ENCODE measurements at regions not wholly inside any gene's neighbourhood (a gene's known extent, or its start where the extent isn't known, plus 50 kb on each side); places are given as distances from the start of the nearest gene placed in this dataset.

- ChIA-PET CTCF (no interaction called here), POLR2A (no interaction called here)
- Mint-ChIP-seq H3K27me3 (ENCODE audit: insufficient read depth, unreplicated experiment) (no peaks in the 10 kb centered on the region), H3K36me3 (ENCODE audit: insufficient read depth, unreplicated experiment) (no peaks in the 10 kb centered on the region), H3K4me3 (ENCODE audit: unreplicated experiment) (no peak overlapping the region), H3K4me1 (ENCODE audit: insufficient read depth, unreplicated experiment) (peaks cover 33% of the 10 kb centered on the region), H3K9me3 (ENCODE audit: unreplicated experiment) (peaks cover 10% of the 10 kb centered on the region), H3K27ac (ENCODE audit: low read depth, unreplicated experiment) (no peak overlapping the region)
- no TSS peak for BruUV-seq (replicated peaks)
- DNase-seq (ENCODE audit: unreplicated experiment) = no peak
- TF ChIP-seq CTCF (IDR thresholded peaks at IDR 0.05; ENCODE audit: unreplicated experiment) = no peak
- intact Hi-C loops (cut with micrococcal nuclease) = no loop called here
Measured at GRCh38 chr6:47164877-47165276, 122.7 kb upstream of the ADGRF1 start.

GRCh38 chr6:47163536-47163935 is 121.4 kb upstream of the ADGRF1 start:
- Mint-ChIP-seq H3K27ac (ENCODE audit: low read depth, unreplicated experiment) (no peak overlapping the region), H3K4me1 (ENCODE audit: insufficient read depth, unreplicated experiment) (peaks cover 22% of the 10 kb centered on the region), H3K4me3 (ENCODE audit: unreplicated experiment) (no peak overlapping the region), H3K9me3 (ENCODE audit: unreplicated experiment) (peaks cover 10% of the 10 kb centered on the region), H3K36me3 (ENCODE audit: insufficient read depth, unreplicated experiment) (no peaks in the 10 kb centered on the region), H3K27me3 (ENCODE audit: insufficient read depth, unreplicated experiment) (no peaks in the 10 kb centered on the region)
- ChIA-PET POLR2A (interaction anchor here (0.8 to 1.7 kb wide), 5 partner anchors 11 to 48 kb away, joined by 3 to 4 read pairs (median 3); no protein-coding TSS in a partner anchor), CTCF (interaction anchor here (0.6 to 0.9 kb wide), 4 partner anchors 11 to 787 kb away, joined by 3 to 5 read pairs (median 3); no protein-coding TSS in a partner anchor)
- no peak for DNase-seq (ENCODE audit: unreplicated experiment)
- no peak for TF ChIP-seq CTCF (IDR thresholded peaks at IDR 0.05; ENCODE audit: unreplicated experiment)
- intact Hi-C loops (cut with micrococcal nuclease) = no loop called here
- no TSS peak for BruUV-seq (replicated peaks)

GRCh38 chr6:47162793-47163192 is 120.7 kb upstream of the ADGRF1 start:
- Mint-ChIP-seq H3K4me3 (ENCODE audit: unreplicated experiment) (no peak overlapping the region), H3K4me1 (ENCODE audit: insufficient read depth, unreplicated experiment) (peaks cover 19% of the 10 kb centered on the region), H3K27ac (ENCODE audit: low read depth, unreplicated experiment) (no peak overlapping the region), H3K27me3 (ENCODE audit: insufficient read depth, unreplicated experiment) (no peaks in the 10 kb centered on the region), H3K36me3 (ENCODE audit: insufficient read depth, unreplicated experiment) (no peaks in the 10 kb centered on the region), H3K9me3 (ENCODE audit: unreplicated experiment) (peaks cover 10% of the 10 kb centered on the region)
- no peak for TF ChIP-seq CTCF (IDR thresholded peaks at IDR 0.05; ENCODE audit: unreplicated experiment)
- DNase-seq (ENCODE audit: unreplicated experiment) = no peak
- intact Hi-C loops (cut with micrococcal nuclease) = no loop called here
- CTCF ChIA-PET = no interaction called here
- BruUV-seq (replicated peaks) = no TSS peak
- POLR2A ChIA-PET = interaction anchor here (1.4 to 1.7 kb wide), 2 partner anchors 10 to 39 kb away, joined by 3 to 4 read pairs; no protein-coding TSS in a partner anchor

- intact Hi-C loops (cut with micrococcal nuclease) = no loop called here
- CTCF ChIA-PET = interaction anchor here (0.6 kb wide), 1 partner anchor 11 kb away, joined by 3 read pairs; no protein-coding TSS in a partner anchor
- TF ChIP-seq CTCF (IDR thresholded peaks at IDR 0.05; ENCODE audit: unreplicated experiment) = no peak
- Mint-ChIP-seq H3K4me3 (ENCODE audit: unreplicated experiment) (no peak overlapping the region), H3K9me3 (ENCODE audit: unreplicated experiment) (peaks cover 10% of the 10 kb centered on the region), H3K27ac (ENCODE audit: low read depth, unreplicated experiment) (no peak overlapping the region), H3K27me3 (ENCODE audit: insufficient read depth, unreplicated experiment) (no peaks in the 10 kb centered on the region), H3K36me3 (ENCODE audit: insufficient read depth, unreplicated experiment) (no peaks in the 10 kb centered on the region), H3K4me1 (ENCODE audit: insufficient read depth, unreplicated experiment) (peaks cover 14% of the 10 kb centered on the region)
- no peak for DNase-seq (ENCODE audit: unreplicated experiment)
- POLR2A ChIA-PET = interaction anchor here (1.2 to 1.7 kb wide), 2 partner anchors 10 to 80 kb away, joined by 3 to 4 read pairs; no protein-coding TSS in a partner anchor
- BruUV-seq (replicated peaks) = no TSS peak
Measured at GRCh38 chr6:47162231-47162630, 120.1 kb upstream of the ADGRF1 start.
